ENCODE measurements at regions not wholly inside any gene's neighbourhood (a gene's known extent, or its start where the extent isn't known, plus 50 kb on each side); places are given as distances from the start of the nearest gene placed in this dataset.

DNA sequence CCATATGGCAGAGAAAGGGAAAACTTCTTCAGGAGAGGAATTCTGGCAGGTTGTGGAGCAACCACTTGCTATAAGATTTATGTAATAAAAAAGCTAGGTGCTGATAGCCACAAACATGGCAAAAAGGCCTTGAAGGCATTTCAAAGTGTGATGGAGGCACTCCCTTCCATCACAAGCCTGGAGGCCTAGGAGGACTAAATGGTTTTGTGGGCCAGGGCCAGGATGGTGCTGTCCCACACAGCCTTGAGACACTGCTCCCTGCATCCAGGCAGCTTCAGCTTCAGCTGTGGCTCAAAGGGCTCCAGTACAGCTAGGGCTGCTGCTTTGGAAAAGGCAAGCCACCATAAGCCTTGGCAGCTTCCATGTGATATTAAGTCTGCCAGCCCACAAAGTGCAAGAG, 632.8 kb downstream of the BRINP1 start:
- TF ChIP-seq, protein P1, sequence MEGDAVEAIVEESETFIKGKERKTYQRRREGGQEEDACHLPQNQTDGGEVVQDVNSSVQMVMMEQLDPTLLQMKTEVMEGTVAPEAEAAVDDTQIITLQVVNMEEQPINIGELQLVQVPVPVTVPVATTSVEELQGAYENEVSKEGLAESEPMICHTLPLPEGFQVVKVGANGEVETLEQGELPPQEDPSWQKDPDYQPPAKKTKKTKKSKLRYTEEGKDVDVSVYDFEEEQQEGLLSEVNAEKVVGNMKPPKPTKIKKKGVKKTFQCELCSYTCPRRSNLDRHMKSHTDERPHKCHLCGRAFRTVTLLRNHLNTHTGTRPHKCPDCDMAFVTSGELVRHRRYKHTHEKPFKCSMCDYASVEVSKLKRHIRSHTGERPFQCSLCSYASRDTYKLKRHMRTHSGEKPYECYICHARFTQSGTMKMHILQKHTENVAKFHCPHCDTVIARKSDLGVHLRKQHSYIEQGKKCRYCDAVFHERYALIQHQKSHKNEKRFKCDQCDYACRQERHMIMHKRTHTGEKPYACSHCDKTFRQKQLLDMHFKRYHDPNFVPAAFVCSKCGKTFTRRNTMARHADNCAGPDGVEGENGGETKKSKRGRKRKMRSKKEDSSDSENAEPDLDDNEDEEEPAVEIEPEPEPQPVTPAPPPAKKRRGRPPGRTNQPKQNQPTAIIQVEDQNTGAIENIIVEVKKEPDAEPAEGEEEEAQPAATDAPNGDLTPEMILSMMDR (IDR thresholded peaks at IDR 0.05), result no peak
- no peak for TF ChIP-seq POLR2A (IDR thresholded peaks at IDR 0.05)
